Thyroid gland (tissue), 4 donors: ENCODE measurements at regions not wholly inside any gene's neighbourhood (a gene's known extent, or its start where the extent isn't known, plus 50 kb on each side); places are given as distances from the start of the nearest gene placed in this dataset.
A peak's percentile ranks its signal among the peaks of the same experiment; 100 is the strongest.

Experiments used
- DNase-seq, 2 donors: peaks; one replicate each; pipeline ENCODE4 v3.0.0-alpha.2; 2019
- H3K27ac ChIP-seq, 3 donors: fragments of 200-600 bp; sonication (generic); 1 replicate in 2 of 3; 2 replicates in 1 of 3; pipeline ENCODE4 v1.5.1; 2016 to 2019; ENCODE audit warnings: mild to moderate bottlenecking in 1 of 3, moderate library complexity in 1 of 3
- H3K27me3 ChIP-seq: fragments of 200-600 bp; sonication (generic); one replicate; pipeline ENCODE4 v1.5.1; 2019
- H3K36me3 ChIP-seq, 2 donors: fragments of 200-600 bp; sonication (generic); one replicate each; pipeline ENCODE4 v1.5.1; 2016 to 2019
- H3K4me1 ChIP-seq, 2 donors: fragments of 200-600 bp; sonication (generic); one replicate each; pipeline ENCODE4 v1.5.1; 2017 to 2019
- H3K4me3 ChIP-seq, 3 donors: fragments of 200-600 bp; sonication (generic); replicated peaks in 1 of 3; 1 replicate in 2 of 3; 2 replicates in 1 of 3; pipeline ENCODE4 v1.5.1; 2016; ENCODE audit warnings: mild to moderate bottlenecking in 1 of 3
- H3K9me3 ChIP-seq: fragments of 200-600 bp; sonication (generic); one replicate; pipeline ENCODE4 v1.5.1; 2017
- POLR2A ChIP-seq, 2 donors: fragments of 450-650 bp; IDR thresholded peaks; one replicate each; pipeline ENCODE4 v1.6.1; 2017; ENCODE audit warnings: antibody characterized with exemption in 2 of 2, mild to moderate bottlenecking in 2 of 2, moderate library complexity in 1 of 2
- WGBS, 2 donors: methylation state at CpG; one replicate each; pipeline ENCODE4 v1.1.5; 2017; 5-methylcytosine and 5-hydroxymethylcytosine counted together
- intact Hi-C: fragments of 100-400 bp; cut with DNase I; formaldehyde crosslinking; loops from one replicate; pipeline ENCODE4 v1.15.1; 2023
- TF ChIP-seq, protein P1 (sequence below), 6 experiments: fragments of 200-600 bp in 3 of 6; fragments of 450-650 bp in 3 of 6; sonication (generic) in 3 of 6; IDR thresholded peaks; one replicate each; pipeline ENCODE4 v1.5.1; 2016 to 2019; ENCODE audit warnings: antibody characterized with exemption in 6 of 6, mild to moderate bottlenecking in 2 of 6, inconsistent platforms in 1 of 6, moderate library complexity in 1 of 6

DNA sequence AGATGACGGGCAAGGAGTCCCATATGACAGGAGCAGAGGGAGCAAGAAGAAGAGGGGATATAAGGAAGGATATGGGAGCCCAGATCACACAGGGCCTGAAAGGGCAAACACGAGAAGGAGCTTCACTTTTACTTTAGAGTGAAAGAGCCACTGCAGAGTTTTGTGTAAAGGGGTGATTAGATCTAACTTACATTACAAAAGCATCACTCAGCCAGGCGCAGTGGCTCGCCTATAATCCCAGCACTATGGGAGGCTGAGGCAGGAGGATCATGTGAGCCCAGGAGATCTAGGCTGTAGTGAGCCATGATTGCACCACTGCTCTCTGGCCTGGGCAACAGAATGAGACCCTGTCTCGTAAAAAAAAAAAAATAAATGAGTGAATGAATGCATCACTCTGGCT lies 91.1 kb downstream of the MPP7 start:
- WGBS, 2 donors, result 92% methylated on average over 5 of the region's 5 CpGs

DNA sequence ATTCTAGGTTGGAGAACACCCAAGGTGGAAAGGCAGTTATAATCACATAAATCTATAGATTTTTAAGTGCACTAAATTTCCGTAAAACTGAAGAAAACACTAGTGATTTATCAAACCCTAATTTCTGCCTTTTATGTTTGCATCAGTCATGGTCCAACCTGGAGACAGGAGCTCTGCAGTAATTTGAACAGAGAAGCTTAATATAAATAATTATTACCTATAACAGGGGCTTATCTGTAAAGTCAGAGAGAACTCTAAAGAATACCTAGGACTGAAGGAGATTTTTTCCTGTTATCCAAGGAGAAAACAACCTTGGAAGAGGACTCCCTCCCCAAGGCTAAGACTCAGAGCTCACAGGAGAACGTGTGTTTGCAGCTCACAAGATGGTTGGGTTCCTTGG lies 95.1 kb downstream of the MPP7 start:
- TF ChIP-seq, protein P1, sequence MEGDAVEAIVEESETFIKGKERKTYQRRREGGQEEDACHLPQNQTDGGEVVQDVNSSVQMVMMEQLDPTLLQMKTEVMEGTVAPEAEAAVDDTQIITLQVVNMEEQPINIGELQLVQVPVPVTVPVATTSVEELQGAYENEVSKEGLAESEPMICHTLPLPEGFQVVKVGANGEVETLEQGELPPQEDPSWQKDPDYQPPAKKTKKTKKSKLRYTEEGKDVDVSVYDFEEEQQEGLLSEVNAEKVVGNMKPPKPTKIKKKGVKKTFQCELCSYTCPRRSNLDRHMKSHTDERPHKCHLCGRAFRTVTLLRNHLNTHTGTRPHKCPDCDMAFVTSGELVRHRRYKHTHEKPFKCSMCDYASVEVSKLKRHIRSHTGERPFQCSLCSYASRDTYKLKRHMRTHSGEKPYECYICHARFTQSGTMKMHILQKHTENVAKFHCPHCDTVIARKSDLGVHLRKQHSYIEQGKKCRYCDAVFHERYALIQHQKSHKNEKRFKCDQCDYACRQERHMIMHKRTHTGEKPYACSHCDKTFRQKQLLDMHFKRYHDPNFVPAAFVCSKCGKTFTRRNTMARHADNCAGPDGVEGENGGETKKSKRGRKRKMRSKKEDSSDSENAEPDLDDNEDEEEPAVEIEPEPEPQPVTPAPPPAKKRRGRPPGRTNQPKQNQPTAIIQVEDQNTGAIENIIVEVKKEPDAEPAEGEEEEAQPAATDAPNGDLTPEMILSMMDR (IDR thresholded peaks at IDR 0.05), result no peak
- no peak for TF ChIP-seq POLR2A (IDR thresholded peaks at IDR 0.05)
- 97 to 99% methylated on average over 2 of the region's 2 CpGs for WGBS, 2 donors
- no peaks in the 10 kb centered on the region for H3K4me1 ChIP-seq
- intact Hi-C loops, result no loop called here
- H3K27ac ChIP-seq, result no peak overlapping the region
- no peaks in the 10 kb centered on the region for H3K9me3 ChIP-seq
- no peak overlapping the region for H3K4me3 ChIP-seq
- DNase-seq, result no peak
- H3K36me3 ChIP-seq, result no peaks in the 10 kb centered on the region
- no peaks in the 10 kb centered on the region for H3K27me3 ChIP-seq

More for the DNA sequence above, 91.1 kb downstream of the MPP7 start:
- TF ChIP-seq POLR2A (IDR thresholded peaks at IDR 0.05), result no peak
- TF ChIP-seq, protein P1 (IDR thresholded peaks at IDR 0.05), result no peak
- no peaks in the 10 kb centered on the region for H3K9me3 ChIP-seq
- no peaks in the 10 kb centered on the region for H3K27me3 ChIP-seq
- no peaks in the 10 kb centered on the region for H3K36me3 ChIP-seq
- peaks cover 3 to 12% of the 10 kb centered on the region in 2 donors for H3K4me1 ChIP-seq
- H3K4me3 ChIP-seq, result no peak overlapping the region
- no peak overlapping the region for H3K27ac ChIP-seq
- DNase-seq, result no peak
- intact Hi-C loops, result no loop called here

DNA sequence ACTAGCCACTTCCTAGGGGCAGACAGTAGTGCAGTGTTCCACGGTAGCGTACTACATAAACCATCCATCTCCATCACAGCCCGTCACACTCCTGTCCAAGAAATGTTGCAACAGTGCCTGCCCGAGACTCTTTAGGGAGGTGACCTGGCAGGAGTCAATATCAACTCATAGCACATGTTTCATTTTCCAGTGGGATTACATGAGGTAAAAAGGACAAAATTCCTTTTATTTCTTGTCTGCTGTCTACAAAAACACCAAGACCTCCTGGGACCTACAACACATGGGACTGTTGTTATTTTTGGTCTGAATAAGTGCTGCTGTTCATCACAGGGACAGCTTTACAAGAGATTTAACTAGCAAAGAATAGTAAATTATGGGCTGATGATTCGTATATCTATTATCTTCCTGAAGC lies 99.9 kb downstream of the MPP7 start:
- TF ChIP-seq, protein P1 (IDR thresholded peaks at IDR 0.05), result no peak
- TF ChIP-seq POLR2A (IDR thresholded peaks at IDR 0.05), result no peak
- Histone ChIP-seq H3K27ac (no peak overlapping the region), H3K36me3 (no peaks in the 10 kb centered on the region), H3K4me1 (no peaks in the 10 kb centered on the region), H3K27me3 (no peaks in the 10 kb centered on the region), H3K9me3 (no peaks in the 10 kb centered on the region), H3K4me3 (no peak overlapping the region)
- intact Hi-C loops, result no loop called here
- 34 to 37% methylated on average over 5 of the region's 5 CpGs for WGBS, 2 donors
- peak; percentile 16 to 41 for DNase-seq

DNA sequence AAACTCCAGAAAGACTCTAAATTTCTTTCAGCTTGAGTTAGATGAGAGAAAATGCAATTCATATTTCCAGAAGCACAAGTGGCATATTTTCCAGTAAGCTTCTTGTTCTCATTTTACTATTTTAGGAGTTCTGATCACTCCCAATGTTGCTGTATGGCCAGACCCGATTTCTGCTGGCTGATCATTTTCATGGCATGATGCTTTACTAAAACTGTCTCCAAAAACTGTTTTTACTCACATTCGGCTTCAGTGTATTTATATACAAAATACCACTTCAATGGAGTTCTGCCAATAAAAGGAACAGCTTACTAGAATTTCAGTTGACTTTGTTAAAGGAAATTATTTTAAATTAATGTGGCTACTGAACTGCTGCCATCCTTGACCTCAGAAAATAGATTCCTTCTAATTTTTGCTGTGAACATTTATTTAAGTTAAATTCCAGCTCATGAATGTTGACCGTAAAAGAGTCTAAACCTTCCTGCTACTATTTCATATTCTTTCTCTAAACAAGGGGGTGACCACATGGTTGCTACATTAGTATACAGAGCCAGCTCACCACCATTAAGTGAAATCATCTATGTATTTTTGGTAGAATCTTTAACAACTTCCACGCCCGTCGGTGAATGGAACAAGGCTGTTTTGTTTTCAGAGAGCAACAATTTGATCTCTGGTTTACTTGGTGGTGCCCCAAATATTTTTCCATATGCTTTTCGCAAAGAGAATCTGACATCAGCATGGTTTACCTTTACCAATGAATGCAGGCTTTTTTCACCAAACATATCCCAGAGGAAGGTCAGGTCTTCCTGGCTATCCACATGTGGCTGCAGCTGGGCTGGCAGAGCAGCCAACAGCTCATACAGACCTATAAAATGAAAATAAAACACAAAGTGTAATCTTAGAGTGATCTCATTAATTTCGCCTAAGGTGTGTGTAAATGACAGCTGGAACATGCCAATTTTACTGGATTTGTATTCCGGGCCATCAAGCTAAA lies 101.2 kb downstream of the MPP7 start:
- DNase-seq, result no peak
- no peaks in the 10 kb centered on the region for H3K9me3 ChIP-seq
- no peaks in the 10 kb centered on the region for H3K27me3 ChIP-seq
- no peak overlapping the region for H3K27ac ChIP-seq
- H3K4me3 ChIP-seq, result no peak overlapping the region
- intact Hi-C loops, result no loop called here
- TF ChIP-seq, protein P1 (IDR thresholded peaks at IDR 0.05), result no peak
- no peak for TF ChIP-seq POLR2A (IDR thresholded peaks at IDR 0.05)
- WGBS, 2 donors, result 82 to 91% methylated on average over 9 of the region's 9 CpGs
- H3K36me3 ChIP-seq, result no peaks in the 10 kb centered on the region
- H3K4me1 ChIP-seq, result no peaks in the 10 kb centered on the region

DNA sequence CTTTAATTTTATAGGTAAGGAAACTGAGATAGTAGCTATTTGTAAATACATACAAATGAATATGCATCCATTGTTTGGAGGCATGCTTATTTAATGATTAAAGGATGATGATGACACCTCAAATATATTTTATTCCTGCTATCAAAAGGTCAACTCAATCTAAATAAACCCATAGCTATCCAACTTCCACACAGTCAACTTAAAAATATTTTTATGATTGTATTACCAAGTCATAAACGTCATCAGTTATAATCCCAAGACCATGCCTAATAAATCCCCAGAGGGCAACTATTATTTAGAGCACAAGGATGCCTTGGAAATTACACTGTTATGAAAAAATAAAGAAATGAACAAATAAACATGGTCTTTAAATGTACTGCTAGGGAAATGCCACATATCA lies 102.1 kb downstream of the MPP7 start:
- Histone ChIP-seq H3K27me3 (no peaks in the 10 kb centered on the region), H3K4me1 (no peaks in the 10 kb centered on the region), H3K27ac (no peak overlapping the region), H3K9me3 (no peaks in the 10 kb centered on the region), H3K36me3 (no peaks in the 10 kb centered on the region), H3K4me3 (no peak overlapping the region)
- 76 to 81% methylated on average over 1 of the region's 1 CpG for WGBS, 2 donors
- TF ChIP-seq, protein P1 (IDR thresholded peaks at IDR 0.05), result no peak
- no peak for TF ChIP-seq POLR2A (IDR thresholded peaks at IDR 0.05)
- intact Hi-C loops, result no loop called here
- no peak for DNase-seq
